IMR-90 (cell line): ENCODE measurements at regions not wholly inside any gene's neighbourhood (a gene's known extent, or its start where the extent isn't known, plus 50 kb on each side); places are given as distances from the start of the nearest gene placed in this dataset.
"Not testable (repeated sequence)": the region's sequence is repeated elsewhere in the genome, so short reads cannot be mapped to it uniquely, and the experiment has no call there.

Source experiments
- ATAC-seq: fragments of 200-7000 bp; cut with Tn5 transposase; 2 replicates; pipeline ENCODE4 v1.9.1; 2020; ENCODE audit warnings: low read depth, mild to moderate bottlenecking, moderate library complexity
- BruUV-seq: library from RNA; stranded (reverse); fragments of 400-500 nt; replicated peaks from 2 replicates; lab custom pipeline; 2021; lab: Mats Ljungman, UMichigan
- CTCF ChIA-PET: fragments of 300-600 bp; formaldehyde crosslinking; extraction: SDS; loops from one replicate; lab custom pipeline; 2021; ENCODE audit warnings: antibody characterized with exemption; lab: Yijun Ruan, JAX
- POLR2A ChIA-PET: fragments of 300-600 bp; sonication (Branson Sonifier 250); formaldehyde crosslinking; loops from one replicate; lab custom pipeline; 2022; ENCODE audit warnings: antibody characterized with exemption; ENCODE audit not compliant: unreplicated experiment; lab: Charles Lee
- DNase-seq: peaks from one replicate; pipeline ENCODE4 v3.0.0; 2013
- H2AFZ ChIP-seq: replicated peaks from 2 replicates; pipeline ENCODE3; 2013; ENCODE audit warnings: low read length, mild to moderate bottlenecking; ENCODE audit not compliant: poor library complexity
- H2AK5ac ChIP-seq: 2 replicates; pipeline ENCODE4 v1.6.1; 2013; ENCODE audit warnings: low read depth, low read length, inconsistent platforms
- H2AK9ac ChIP-seq: replicated peaks from 2 replicates; pipeline ENCODE3; 2013; ENCODE audit warnings: mild to moderate bottlenecking, low read depth, low read length, moderate library complexity; ENCODE audit not compliant: poor library complexity
- H2BK120ac ChIP-seq: 2 replicates; pipeline ENCODE4 v1.6.1; 2013; ENCODE audit warnings: low read depth, low read length, inconsistent platforms
- H2BK15ac ChIP-seq: 3 replicates; pipeline ENCODE4 v1.6.1; 2013; ENCODE audit warnings: low read depth, low read length, inconsistent platforms
- H2BK20ac ChIP-seq: 2 replicates; pipeline ENCODE4 v1.6.1; 2013; ENCODE audit warnings: low read depth, mild to moderate bottlenecking, inconsistent platforms, low read length, moderate library complexity
- H2BK5ac ChIP-seq: 2 replicates; pipeline ENCODE4 v1.6.1; 2013; ENCODE audit warnings: mild to moderate bottlenecking, low read depth, low read length, inconsistent platforms; ENCODE audit not compliant: poor library complexity, severe bottlenecking
- H3K14ac ChIP-seq: replicated peaks from 2 replicates; pipeline ENCODE4 v1.6.1; 2013; ENCODE audit warnings: low read depth, low read length, inconsistent platforms
- H3K18ac ChIP-seq: 2 replicates; pipeline ENCODE4 v1.6.1; 2013; ENCODE audit warnings: low read depth, low read length, control low read depth
- H3K23ac ChIP-seq: 2 replicates; pipeline ENCODE4 v1.6.1; 2013; ENCODE audit warnings: low read depth, low read length, inconsistent platforms
- H3K27ac ChIP-seq: 2 replicates; pipeline ENCODE4 v1.5.1; 2013; ENCODE audit warnings: mild to moderate bottlenecking, control low read depth, low read length; ENCODE audit not compliant: insufficient read depth
- H3K27me3 ChIP-seq: 2 replicates; pipeline ENCODE4 v1.6.1; 2013; ENCODE audit warnings: low read length; ENCODE audit not compliant: control insufficient read depth, insufficient read depth
- H3K36me3 ChIP-seq: 2 replicates; pipeline ENCODE4 v1.6.1; 2013; ENCODE audit warnings: low read length, mixed read lengths; ENCODE audit not compliant: control insufficient read depth, insufficient read depth
- H3K4ac ChIP-seq: 2 replicates; pipeline ENCODE4 v1.6.1; 2013; ENCODE audit warnings: low read depth, low read length, inconsistent platforms
- H3K4me1 ChIP-seq: 2 replicates; pipeline ENCODE4 v1.6.1; 2013; ENCODE audit warnings: low read length, mixed read lengths; ENCODE audit not compliant: control insufficient read depth, insufficient read depth
- H3K4me2 ChIP-seq: 2 replicates; pipeline ENCODE4 v1.6.1; 2013; ENCODE audit warnings: low read depth, mild to moderate bottlenecking, control low read depth, low read length, moderate library complexity
- H3K4me3 ChIP-seq: 2 replicates; pipeline ENCODE4 v1.5.1; 2013; ENCODE audit warnings: low read depth, mild to moderate bottlenecking, control low read depth, low read length, moderate library complexity; ENCODE audit not compliant: insufficient read depth
- H3K56ac ChIP-seq: 2 replicates; pipeline ENCODE4 v1.6.1; 2013; ENCODE audit warnings: low read length, inconsistent platforms; ENCODE audit not compliant: insufficient read depth; ENCODE audit errors: extremely low read depth
- H3K79me1 ChIP-seq, 2 experiments: 2 replicates each; pipeline ENCODE4 v1.6.1; 2013; ENCODE audit warnings: low read length in 2 of 2, inconsistent platforms in 1 of 2, low read depth in 1 of 2
- H3K9ac ChIP-seq: 2 replicates; pipeline ENCODE4 v1.6.1; 2013; ENCODE audit warnings: low read depth, low read length, control low read depth
- H3K9me1 ChIP-seq: 2 replicates; pipeline ENCODE4 v1.6.1; 2013; ENCODE audit warnings: low read length, inconsistent platforms; ENCODE audit not compliant: insufficient read depth
- H3K9me3 ChIP-seq: 2 replicates; pipeline ENCODE4 v1.6.1; 2013; ENCODE audit warnings: low read length; ENCODE audit not compliant: control insufficient read depth, insufficient read depth
- H4K20me1 ChIP-seq: 2 replicates; pipeline ENCODE4 v1.6.1; 2013; ENCODE audit warnings: low read length, inconsistent platforms; ENCODE audit not compliant: insufficient read depth
- H4K5ac ChIP-seq: 2 replicates; pipeline ENCODE4 v1.6.1; 2013; ENCODE audit warnings: mild to moderate bottlenecking, low read depth, low read length, control low read depth
- H4K8ac ChIP-seq, 2 experiments: 2 replicates each; pipeline ENCODE4 v1.6.1; 2013; ENCODE audit warnings: low read depth in 2 of 2, low read length in 2 of 2, control low read depth in 1 of 2, inconsistent platforms in 1 of 2
- H4K91ac ChIP-seq: 2 replicates; pipeline ENCODE4 v1.6.1; 2013; ENCODE audit warnings: low read depth, low read length, inconsistent platforms; ENCODE audit not compliant: insufficient read depth
- BHLHE40 ChIP-seq: fragments of 150-350 bp; IDR thresholded peaks from 2 replicates; pipeline ENCODE4 v1.6.1; 2016; ENCODE audit warnings: mild to moderate bottlenecking, low read depth, low read length
- RAD21 ChIP-seq: IDR thresholded peaks from 2 replicates; pipeline ENCODE4 v1.6.1; 2012; ENCODE audit warnings: low read length, improper control_type of control experiment
- RCOR1 ChIP-seq: IDR thresholded peaks from 2 replicates; pipeline ENCODE4 v1.6.1; 2012; ENCODE audit warnings: mild to moderate bottlenecking, low read length, improper control_type of control experiment; ENCODE audit not compliant: insufficient replicate concordance
- WGBS, 2 experiments: methylation state at CpG; one replicate each; pipeline versions ENCODE4 v1.1.5 to v1.1.7; 2013; ENCODE audit warnings: missing lambda C conversion rate in 2 of 2; ENCODE audit not compliant: insufficient read length in 1 of 2; ENCODE audit errors: extremely low coverage in 2 of 2; 5-methylcytosine and 5-hydroxymethylcytosine counted together
- dilution Hi-C: fragments of 300-500 bp; cut with HindIII; formaldehyde crosslinking; loops from one replicate; pipeline ENCODE4 v1.14.3; 2018; ENCODE audit warnings: low sequenced_read_pairs; ENCODE audit not compliant: unreplicated experiment
- in situ Hi-C: fragments of 300-500 bp; cut with MboI; formaldehyde crosslinking; loops from 3 replicates; pipeline ENCODE4 v1.14.3; 2019; ENCODE audit warnings: low sequenced_read_pairs, inconsistent platforms, mixed read lengths
- intact Hi-C: fragments of 100-400 bp; cut with micrococcal nuclease; formaldehyde crosslinking; loops from 2 replicates; pipeline ENCODE4 v1.10.0; 2022

- no peak overlapping the region for H2BK5ac ChIP-seq
- no peak overlapping the region for H3K4me3 ChIP-seq
- H2AK5ac ChIP-seq, result no peak overlapping the region
- H3K18ac ChIP-seq, result no peak overlapping the region
- no peak overlapping the region for H3K14ac ChIP-seq
- H3K4me1 ChIP-seq, result no peaks in the 10 kb centered on the region
- no peak overlapping the region for H3K4ac ChIP-seq
- H2BK120ac ChIP-seq, result no peak overlapping the region
- no peaks in the 10 kb centered on the region for H3K9me1 ChIP-seq
- H2AK9ac ChIP-seq, result no peak overlapping the region
- no peak for TF ChIP-seq BHLHE40
- TF ChIP-seq RAD21, result no peak
- no peak for TF ChIP-seq RCOR1
- no peak overlapping the region for H3K4me2 ChIP-seq
- no peaks in the 10 kb centered on the region for H4K20me1 ChIP-seq
- no peak for DNase-seq
- H3K79me1 ChIP-seq, result no peaks in the 10 kb centered on the region
- BruUV-seq, result no TSS peak
- no peak overlapping the region for H3K9ac ChIP-seq
- ChIA-PET POLR2A (no interaction called here), CTCF (interaction anchor here (1.2 to 1.3 kb wide), 2 partner anchors 9 to 15 kb away, joined by 3 read pairs; no protein-coding TSS in a partner anchor)
- H4K8ac ChIP-seq, result no peak overlapping the region
- no peak overlapping the region for H2AFZ ChIP-seq
- no peak overlapping the region for H3K56ac ChIP-seq
- no peaks in the 10 kb centered on the region for H3K9me3 ChIP-seq
- no peak overlapping the region for H2BK20ac ChIP-seq
- H3K27ac ChIP-seq, result no peak overlapping the region
- no peak overlapping the region for H2BK15ac ChIP-seq
- H4K5ac ChIP-seq, result no peak overlapping the region
- WGBS, 2 experiments, result no CpG with 5 or more reads among the region's 1 CpG
- dilution Hi-C loops, result no loop called here
- intact Hi-C loops, result no loop called here
- no peaks in the 10 kb centered on the region for H3K36me3 ChIP-seq
- H3K27me3 ChIP-seq, result no peaks in the 10 kb centered on the region
- in situ Hi-C loops, result no loop called here
- ATAC-seq, result no peak
- no peak overlapping the region for H4K91ac ChIP-seq
- H3K23ac ChIP-seq, result no peak overlapping the region
Observed at GRCh38 chr4:67393007-67393406, 152.3 kb downstream of the CENPC start.

- H3K23ac ChIP-seq, H2BK15ac ChIP-seq, H3K9me3 ChIP-seq, H2BK120ac ChIP-seq, H2AFZ ChIP-seq, H4K8ac ChIP-seq, H3K14ac ChIP-seq, H3K36me3 ChIP-seq, intact Hi-C loops, in situ Hi-C loops, H4K91ac ChIP-seq, H2BK5ac ChIP-seq, H4K20me1 ChIP-seq, H2BK20ac ChIP-seq, CTCF ChIA-PET, POLR2A ChIA-PET, H2AK5ac ChIP-seq, H3K27me3 ChIP-seq, H3K4me2 ChIP-seq, BruUV-seq, H3K18ac ChIP-seq, H3K79me1 ChIP-seq, ATAC-seq, dilution Hi-C loops, H3K27ac ChIP-seq, H3K56ac ChIP-seq, H4K5ac ChIP-seq, H2AK9ac ChIP-seq, DNase-seq, H3K4ac ChIP-seq, H3K9me1 ChIP-seq, H3K4me1 ChIP-seq, H3K4me3 ChIP-seq, H3K9ac ChIP-seq: not testable (repeated sequence)
- 75% methylated on average over 4 of the region's 19 CpGs; no CpG with 5 or more reads in 1 of the 2 experiments for WGBS, 2 experiments
Observed at GRCh38 chr4:67381406-67381804, 163.9 kb downstream of the CENPC start.
